ENCODE measurements at regions not wholly inside any gene's neighbourhood (a gene's known extent, or its start where the extent isn't known, plus 50 kb on each side); places are given as distances from the start of the nearest gene placed in this dataset.

GRCh38 chr18:22033085-22033484 lies 136.3 kb upstream of the GATA6 start:
- TF ChIP-seq, protein P1, sequence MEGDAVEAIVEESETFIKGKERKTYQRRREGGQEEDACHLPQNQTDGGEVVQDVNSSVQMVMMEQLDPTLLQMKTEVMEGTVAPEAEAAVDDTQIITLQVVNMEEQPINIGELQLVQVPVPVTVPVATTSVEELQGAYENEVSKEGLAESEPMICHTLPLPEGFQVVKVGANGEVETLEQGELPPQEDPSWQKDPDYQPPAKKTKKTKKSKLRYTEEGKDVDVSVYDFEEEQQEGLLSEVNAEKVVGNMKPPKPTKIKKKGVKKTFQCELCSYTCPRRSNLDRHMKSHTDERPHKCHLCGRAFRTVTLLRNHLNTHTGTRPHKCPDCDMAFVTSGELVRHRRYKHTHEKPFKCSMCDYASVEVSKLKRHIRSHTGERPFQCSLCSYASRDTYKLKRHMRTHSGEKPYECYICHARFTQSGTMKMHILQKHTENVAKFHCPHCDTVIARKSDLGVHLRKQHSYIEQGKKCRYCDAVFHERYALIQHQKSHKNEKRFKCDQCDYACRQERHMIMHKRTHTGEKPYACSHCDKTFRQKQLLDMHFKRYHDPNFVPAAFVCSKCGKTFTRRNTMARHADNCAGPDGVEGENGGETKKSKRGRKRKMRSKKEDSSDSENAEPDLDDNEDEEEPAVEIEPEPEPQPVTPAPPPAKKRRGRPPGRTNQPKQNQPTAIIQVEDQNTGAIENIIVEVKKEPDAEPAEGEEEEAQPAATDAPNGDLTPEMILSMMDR (IDR thresholded peaks at IDR 0.05) = no peak
- Histone ChIP-seq H3K4me3 (no peak overlapping the region), H3K27ac (no peak overlapping the region)
- no peak for DNase-seq (ENCODE audit: low spot score)

DNA sequence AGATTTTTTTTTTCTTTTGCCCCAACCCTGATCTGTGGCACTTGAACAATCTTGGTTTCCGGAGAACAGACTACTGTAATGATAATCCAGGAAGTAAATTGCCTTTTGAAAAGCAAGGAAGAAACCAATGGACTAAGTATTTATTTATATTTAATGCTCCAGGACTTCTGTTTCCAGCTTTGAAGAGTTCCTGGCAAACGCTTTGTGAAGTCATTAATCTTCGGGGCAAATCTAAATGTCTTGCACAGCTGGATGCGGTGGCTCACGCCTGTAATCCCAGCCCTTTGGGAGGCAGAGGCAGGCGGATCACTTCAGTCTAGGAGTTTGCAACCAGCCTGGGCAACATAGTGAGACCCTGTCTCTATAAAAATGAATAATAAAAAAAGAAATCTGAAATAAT lies 135.1 kb upstream of the GATA6 start:
- Histone ChIP-seq H3K27ac (no peak overlapping the region), H3K4me3 (no peak overlapping the region)
- no peak for DNase-seq (ENCODE audit: low spot score)
- TF ChIP-seq, protein P1 (IDR thresholded peaks at IDR 0.05) = no peak

DNA sequence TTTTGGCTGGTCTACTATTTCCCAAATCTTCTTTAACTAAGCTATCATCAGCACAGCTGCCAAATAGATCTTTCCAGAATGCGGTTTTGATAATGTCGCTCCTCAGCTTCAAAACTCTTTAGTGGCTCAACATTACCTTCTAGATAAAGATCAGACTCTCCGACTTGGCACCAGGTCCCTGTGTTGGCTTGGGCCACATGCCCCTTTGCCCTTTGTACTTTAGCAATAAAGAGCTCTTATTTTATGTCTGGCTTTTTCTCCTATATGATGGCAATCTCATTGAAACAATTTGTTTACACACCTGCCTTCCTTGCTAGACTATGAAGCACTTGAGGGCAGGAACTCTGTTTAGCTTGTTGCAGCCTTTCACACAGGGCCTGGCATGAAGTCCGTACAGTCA lies 128.9 kb upstream of the GATA6 start:
- no peak overlapping the region for H3K27ac ChIP-seq
- no peak overlapping the region for H3K4me3 ChIP-seq
- TF ChIP-seq, protein P1 (IDR thresholded peaks at IDR 0.05) = no peak
- no peak for DNase-seq (ENCODE audit: low spot score)

- TF ChIP-seq, protein P1 (IDR thresholded peaks at IDR 0.05) = no peak
- DNase-seq (ENCODE audit: low spot score) = no peak
- Histone ChIP-seq H3K27ac (no peak overlapping the region), H3K4me3 (no peak overlapping the region)
These were observed 125.6 kb upstream of the GATA6 start for GRCh38 chr18:22043837-22044236.

DNA sequence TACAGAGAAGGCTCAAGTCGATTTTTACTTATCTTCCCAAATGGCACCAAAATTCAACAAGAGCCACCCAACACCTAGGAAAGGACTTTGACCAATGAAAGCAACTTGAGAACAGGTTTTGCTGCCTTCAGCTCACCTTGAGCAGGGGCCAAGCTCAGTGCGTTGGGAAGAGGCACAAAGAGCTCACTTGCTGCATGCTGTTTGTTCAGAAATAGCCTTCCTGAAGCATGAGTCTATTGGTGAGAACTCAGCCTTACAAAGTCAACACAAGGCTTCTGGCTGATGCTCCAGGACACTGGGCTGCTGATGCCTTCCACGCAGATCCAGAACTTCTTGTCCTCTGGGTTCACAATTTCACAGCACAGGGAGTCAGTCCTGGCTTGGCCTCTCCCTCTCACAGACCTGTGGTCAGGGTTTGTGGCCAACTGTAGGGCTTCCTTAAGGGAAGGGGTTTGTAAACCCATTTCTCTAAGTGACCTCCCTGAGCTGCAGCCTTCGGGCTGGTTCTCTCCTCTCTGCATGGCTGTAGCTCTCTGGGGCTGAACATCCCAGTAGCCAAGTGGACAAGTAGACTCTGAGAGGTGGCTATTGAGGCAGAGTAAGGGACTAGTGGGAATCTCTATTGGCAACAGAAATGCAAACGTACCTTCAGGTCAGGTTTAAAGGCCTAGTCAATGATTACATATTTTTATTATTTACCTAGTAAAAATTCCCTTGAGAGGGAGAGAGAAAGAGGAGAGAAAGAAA lies 124.7 kb upstream of the GATA6 start:
- no peak for DNase-seq (ENCODE audit: low spot score)
- no peak overlapping the region for H3K4me3 ChIP-seq
- H3K27ac ChIP-seq = no peak overlapping the region
- TF ChIP-seq, protein P1 (IDR thresholded peaks at IDR 0.05) = no peak

GRCh38 chr18:22045221-22045918 lies 124.0 kb upstream of the GATA6 start:
- Histone ChIP-seq H3K27ac (no peak overlapping the region), H3K4me3 (no peak overlapping the region)
- DNase-seq (ENCODE audit: low spot score) = no peak
- TF ChIP-seq, protein P1 (IDR thresholded peaks at IDR 0.05) = no peak

GRCh38 chr18:22046473-22046872 lies 122.9 kb upstream of the GATA6 start:
- TF ChIP-seq, protein P1 (IDR thresholded peaks at IDR 0.05) = no peak
- Histone ChIP-seq H3K27ac (no peak overlapping the region), H3K4me3 (no peak overlapping the region)
- DNase-seq (ENCODE audit: low spot score) = no peak
